DND-41 (cell line): ENCODE measurements at regions not wholly inside any gene's neighbourhood (a gene's known extent, or its start where the extent isn't known, plus 50 kb on each side); places are given as distances from the start of the nearest gene placed in this dataset.

Experiments
- CTCF ChIP-seq: IDR thresholded peaks from 2 replicates; pipeline ENCODE4 v1.5.1; 2012; ENCODE audit warnings: borderline replicate concordance, low read length, moderate library complexity, mild to moderate bottlenecking; ENCODE audit not compliant: poor library complexity, severe bottlenecking; ENCODE audit errors: extremely low read depth
- EZH2 ChIP-seq: IDR thresholded peaks from 3 replicates; pipeline ENCODE4 v1.6.1; 2012; ENCODE audit warnings: borderline replicate concordance, low read depth, mild to moderate bottlenecking, moderate library complexity, low read length, inconsistent platforms; ENCODE audit not compliant: severe bottlenecking

GRCh38 chr3:59338934-59339333, 289.1 kb upstream of the CFAP20DC start:
- TF ChIP-seq EZH2 (no peak), CTCF (no peak)
